Dermis blood vessel endothelial cell (primary cell): ENCODE measurements at regions not wholly inside any gene's neighbourhood (a gene's known extent, or its start where the extent isn't known, plus 50 kb on each side); places are given as distances from the start of the nearest gene placed in this dataset.

Source experiments
- DNase-seq: peaks from one replicate; pipeline ENCODE4 v3.0.0; 2010

- no peak for DNase-seq
These were observed 174.0 kb downstream of the THBS2 start for GRCh38 chr6:169079650-169080049.

DNA sequence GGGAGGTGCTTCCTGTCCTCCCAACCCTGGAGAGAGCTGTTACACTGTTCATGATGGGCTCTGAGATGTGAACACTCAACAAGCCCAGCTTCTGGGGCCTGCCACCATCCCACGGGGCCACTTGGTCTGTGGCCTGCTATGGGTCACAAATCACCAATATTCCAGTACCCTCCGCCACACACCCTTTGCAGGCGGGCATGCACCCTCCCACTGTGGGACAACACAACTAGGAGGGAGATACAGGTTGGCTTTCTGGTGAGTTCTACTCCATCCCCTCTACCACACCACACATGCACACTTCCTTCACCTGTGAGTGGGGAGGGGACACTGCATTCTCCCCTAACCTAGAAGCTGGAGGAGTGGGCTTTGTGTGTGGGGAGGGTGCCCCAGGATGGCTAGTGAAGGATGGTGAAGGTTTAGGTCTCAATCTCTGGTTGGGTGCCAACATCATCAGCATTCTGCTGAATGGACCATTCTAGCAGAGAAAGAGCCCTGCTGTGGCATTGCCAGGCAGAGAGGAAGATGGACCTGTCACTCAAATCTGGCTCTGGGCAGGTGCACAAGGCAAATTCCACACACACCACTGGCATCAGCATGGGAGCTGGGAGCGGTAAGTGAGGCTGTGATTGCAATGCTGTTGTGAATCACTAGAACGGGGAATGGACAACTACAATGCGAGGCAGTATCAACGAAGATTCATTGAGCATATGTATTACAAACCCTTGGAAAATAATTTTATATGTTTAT is 175.1 kb downstream of the THBS2 start:
- DNase-seq: no peak

- no peak for DNase-seq
These were observed 177.6 kb downstream of the THBS2 start for GRCh38 chr6:169075915-169076654.

GRCh38 chr6:169075211-169075914 is 178.3 kb downstream of the THBS2 start:
- DNase-seq: no peak

DNA sequence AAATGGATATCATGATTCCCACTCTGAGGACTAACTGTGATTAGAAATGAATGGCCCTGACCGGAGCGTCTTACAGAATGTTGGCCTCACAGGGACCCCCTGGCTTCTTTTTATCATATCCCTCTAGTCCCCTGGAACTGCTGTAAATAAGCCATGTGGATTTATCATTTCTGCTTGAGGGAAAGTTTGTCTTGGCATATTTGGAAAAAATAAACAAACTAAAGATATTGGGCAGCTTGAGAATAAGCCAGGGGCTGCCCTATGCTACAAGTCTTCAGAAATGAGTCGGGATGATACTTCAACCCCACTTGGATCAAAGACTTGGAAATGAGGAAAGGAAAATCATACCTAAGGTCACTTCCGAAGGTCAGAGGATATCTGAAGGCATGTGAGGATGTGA is 179.1 kb downstream of the THBS2 start:
- DNase-seq: no peak

DNA sequence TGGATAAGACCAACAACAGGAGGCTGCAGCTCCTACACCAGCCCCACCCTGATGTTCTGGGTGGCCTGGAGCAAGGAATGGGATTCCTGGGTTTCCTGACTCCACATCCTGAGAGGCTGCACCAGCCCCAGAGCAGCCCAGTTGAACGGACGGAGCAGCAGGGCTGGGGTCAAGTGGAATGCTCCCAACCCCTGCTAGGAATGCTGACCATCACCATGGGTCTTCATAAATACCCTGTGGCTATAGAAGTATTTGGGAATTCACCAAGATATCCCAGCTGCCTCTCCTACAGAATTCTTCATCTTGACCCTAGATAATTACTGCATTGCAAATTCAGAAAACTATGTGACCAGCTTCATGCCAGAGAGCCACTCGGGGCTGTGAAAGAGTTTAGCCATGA is 180.3 kb downstream of the THBS2 start:
- DNase-seq: no peak

- DNase-seq: no peak
These were observed 181.3 kb downstream of the THBS2 start for GRCh38 chr6:169072127-169073042.

DNA sequence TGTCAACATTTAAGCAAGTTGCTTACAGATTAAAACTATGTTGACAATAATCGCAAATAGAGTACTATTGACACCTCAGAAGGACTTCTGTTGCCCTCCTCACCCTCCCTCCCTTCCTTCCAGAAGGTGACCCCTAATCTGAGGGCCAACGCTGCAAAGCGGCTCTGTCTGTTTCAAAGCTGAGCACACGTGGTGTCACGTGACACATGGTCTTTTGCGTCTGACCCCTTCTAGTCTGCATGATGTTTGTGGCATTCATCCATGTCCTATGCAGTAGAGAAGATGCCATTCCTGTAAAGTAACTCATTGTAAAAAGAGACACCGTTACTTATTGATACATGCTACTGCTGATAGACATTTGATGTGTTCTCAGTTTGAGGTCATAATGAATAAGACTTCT is 182.3 kb downstream of the THBS2 start:
- DNase-seq: no peak

DNA sequence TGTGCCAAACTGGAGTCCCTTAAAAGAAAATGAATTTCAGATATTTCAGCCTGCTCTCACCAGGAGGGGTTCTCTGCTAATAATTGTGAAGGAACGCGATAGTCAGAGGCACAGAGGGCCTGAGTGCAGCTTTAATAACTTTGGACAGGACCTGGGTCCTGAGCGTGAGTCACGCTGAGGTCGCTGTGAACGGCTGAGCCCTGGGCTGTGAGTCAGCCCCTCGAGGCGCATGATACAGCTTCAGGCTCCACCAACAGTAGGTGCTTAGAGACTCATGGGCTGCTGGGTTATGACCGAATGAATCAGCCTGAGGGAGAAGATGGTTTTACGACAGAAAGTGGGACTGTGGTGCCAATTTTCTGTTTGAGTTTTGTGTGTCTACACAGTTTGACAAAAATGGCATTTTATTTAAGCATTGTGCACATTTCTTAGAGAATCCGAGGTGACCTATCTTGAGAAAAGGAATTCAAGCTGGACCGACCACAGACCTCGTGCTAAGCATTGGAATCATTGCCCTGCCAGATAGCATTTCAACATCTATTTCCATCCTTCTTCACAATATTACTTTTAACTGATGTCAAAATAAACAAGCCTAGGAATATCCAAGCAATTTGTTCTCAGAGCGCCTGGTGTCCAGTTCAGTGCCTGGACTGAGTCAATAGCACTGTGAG is 183.0 kb downstream of the THBS2 start:
- no peak for DNase-seq

DNA sequence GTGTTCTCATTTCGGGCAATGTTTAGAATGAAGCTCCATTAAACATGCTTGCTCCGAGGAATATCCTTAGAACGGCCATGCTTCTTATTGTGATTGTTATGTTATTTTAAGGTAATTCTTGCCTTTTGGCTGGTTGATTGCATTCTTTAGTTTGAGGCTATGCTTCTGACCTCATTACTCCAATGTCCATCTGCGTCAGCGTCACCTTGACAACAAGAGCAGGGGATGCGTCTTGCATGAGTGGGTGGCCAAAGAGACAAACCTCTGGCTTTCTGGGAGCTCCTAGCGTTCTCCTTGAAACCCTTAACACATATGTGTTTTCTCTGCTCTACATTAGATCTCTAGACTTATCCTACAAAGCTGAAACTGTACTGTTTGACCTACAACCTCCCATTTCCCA is 184.3 kb downstream of the THBS2 start:
- no peak for DNase-seq

DNA sequence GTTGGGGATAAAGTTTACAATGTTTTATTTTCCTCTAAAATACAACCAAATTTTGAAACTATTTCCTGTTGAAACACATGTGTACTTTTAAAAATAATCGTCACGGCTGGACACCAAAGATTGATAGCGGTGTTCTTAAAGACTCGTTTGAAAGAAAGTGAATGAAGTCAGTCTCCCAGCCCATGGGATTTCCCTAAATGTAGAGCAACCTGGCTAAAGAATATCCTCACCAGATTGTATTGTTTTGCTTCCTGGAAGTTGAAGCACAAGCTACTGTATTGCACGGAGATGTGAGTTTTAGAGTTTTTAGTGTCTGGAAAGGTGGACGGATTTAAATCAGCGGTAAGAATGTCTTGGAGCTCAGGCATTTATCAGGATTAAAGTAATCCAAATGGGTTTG is 189.5 kb downstream of the THBS2 start:
- DNase-seq: no peak

DNA sequence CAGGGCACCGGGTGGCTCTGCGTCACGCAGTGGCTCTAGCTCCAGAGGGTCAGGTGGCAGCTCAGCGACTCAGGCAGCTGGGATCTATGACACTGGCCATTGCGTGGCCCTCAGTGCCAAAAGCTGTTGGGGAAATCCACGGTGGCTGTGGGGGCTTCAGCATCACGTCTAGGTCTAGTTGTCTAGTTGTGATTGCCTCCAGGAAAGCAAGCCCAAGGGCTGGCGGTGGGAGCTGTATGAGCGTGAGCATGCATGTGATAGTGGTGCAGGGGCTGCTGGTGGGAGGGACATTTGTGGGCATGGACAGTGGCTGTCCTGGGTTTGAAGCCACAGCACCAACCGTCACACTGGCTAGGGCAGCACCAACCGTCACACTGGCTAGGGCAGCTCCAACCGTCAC is 191.4 kb downstream of the THBS2 start:
- DNase-seq: no peak

DNA sequence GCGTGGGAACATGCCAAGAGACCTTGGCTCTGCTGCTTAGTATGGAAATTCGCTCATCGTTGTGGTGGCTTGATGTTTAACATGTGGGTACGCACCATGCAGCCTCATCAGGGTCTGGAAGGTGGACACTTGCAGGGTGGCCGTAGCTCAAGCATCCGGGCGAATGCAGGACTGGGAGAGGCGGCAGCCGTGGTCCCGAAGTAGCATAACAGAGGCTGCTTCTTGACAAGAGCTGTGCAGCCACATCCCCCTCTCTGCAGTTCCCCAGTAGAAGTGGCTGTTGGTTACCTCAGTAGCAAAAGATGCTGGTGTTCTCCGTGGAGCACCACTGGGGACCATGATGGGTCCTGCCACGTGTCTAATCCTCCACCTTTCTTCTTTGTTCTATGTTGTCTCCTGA is 195.0 kb downstream of the THBS2 start:
- no peak for DNase-seq

- no peak for DNase-seq
These were observed 201.2 kb downstream of the THBS2 start for GRCh38 chr6:169052462-169052861.

DNA sequence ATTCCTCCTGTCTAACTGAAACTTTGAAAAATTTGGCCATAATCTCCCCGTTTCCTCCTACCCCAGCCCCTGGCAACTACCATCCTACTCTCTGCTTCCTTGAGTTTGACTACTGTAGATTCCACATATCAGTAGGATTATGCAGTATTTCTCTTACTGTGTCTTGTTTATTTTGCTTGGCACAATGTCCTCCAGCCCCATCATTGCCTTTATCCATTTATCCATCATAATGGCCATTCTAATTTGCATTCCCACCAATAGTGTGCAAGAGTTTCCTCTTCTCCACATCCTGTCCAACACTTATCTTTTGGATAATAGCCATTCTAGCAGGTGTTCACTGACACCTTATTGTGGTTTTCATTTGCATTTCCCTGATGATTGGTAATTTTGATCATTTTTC is 202.3 kb downstream of the THBS2 start:
- DNase-seq: no peak

DNA sequence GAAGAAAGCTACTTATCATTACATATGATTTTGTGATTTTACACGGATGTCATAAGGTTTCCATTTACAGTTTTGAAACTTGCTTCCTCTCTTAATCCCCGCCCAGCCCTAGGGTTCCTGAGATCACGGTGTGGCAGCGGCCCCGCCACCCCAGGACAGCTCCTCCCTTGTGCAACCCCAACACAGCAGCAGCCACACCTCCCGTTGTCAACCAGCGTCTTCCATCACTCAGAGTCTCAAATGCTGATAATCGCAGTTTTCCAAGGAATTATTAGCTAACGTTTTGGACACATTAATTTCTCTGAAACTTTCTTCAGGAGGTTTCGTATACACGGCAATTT is 204.8 kb downstream of the THBS2 start:
- DNase-seq: no peak

DNA sequence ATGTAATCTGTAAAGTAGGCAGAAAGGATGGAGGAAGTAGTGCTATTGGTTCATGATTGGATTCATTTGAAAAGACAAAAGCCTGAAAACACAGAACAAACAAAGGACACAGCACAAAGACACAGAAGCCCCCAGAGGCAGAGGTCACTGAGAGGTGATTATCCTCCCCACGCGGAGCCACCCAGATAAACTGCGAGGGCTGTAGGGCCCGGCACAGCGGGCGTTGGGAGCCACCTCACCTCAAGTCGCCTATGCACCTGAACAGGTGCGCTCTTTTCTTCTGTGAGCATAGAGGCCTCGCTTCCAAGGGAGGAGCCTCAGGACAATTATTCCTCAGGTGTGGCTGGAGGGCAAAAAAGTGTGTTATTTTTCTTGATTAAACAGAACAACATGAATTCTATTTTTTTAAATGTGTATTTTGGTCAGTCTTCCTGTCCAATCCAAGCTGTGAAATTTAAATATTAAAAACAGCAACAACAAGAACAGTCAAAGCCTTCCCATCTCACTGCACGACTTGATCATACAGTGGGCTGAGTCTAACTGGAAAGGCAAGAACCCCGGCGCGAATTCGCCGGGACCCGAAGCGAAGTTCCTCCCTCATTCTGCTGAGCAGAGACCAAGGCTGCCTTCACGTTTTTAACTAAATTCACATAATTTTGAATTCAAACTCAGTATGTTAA is 205.3 kb downstream of the THBS2 start:
- DNase-seq: no peak

GRCh38 chr6:169047345-169047744 is 206.3 kb downstream of the THBS2 start:
- no peak for DNase-seq

DNA sequence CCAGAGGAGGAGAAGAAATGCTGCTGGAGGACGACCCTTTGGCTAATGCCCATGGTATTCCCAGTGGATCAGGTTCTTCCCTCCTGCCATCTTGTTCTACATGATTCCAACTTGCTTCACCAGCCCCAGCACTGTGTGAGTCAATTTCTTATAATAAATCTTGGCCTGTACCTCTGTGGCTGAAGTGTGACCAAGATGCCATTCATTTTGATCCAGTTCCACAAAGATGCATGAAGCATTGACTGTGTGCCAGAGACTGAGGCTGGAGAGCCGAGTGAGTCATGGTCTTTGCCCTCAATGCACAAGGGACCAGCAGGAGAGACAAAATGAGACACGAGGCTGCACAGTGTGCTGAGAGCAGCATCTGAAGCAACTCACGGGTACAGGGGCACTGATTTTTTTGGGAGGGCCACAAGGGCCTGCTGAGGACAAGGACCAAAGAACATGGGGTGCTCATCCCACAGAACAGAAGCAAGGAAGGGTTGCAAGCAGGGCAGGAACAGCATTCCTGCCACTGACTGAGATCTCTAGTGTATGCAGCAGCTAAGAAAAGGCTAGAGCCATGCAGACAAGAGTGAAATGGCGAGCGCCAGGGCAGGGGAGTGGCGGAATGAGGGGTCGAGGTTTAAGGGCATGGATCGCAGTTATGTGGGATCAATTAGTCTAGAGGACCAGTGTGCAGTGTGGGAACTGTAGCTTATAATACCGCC is 207.0 kb downstream of the THBS2 start:
- DNase-seq: no peak

- DNase-seq: no peak
These were observed 207.6 kb downstream of the THBS2 start for GRCh38 chr6:169046021-169046420.

DNA sequence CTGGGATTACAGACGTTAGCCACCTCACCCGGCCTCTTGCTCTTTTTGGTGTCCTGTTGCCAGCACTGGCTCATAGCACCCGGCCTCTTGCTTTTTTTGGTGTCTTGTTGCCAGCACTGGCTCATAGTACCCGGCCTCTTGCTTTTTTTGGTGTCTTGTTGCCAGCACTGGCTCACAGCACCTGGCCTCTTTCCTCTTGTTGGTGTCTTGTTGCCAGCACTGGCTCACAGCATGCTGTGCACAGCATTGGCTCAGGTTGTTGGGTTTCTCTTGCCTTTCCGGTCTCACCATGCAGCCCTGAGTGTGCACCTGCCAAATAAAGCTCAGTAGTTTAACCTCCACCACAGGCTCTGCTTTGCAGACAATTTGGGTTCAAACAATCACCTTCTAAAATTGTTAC is 208.2 kb downstream of the THBS2 start:
- DNase-seq: no peak
